ENCODE measurements at regions not wholly inside any gene's neighbourhood (a gene's known extent, or its start where the extent isn't known, plus 50 kb on each side); places are given as distances from the start of the nearest gene placed in this dataset.
"Not testable (repeated sequence)": the region's sequence is repeated elsewhere in the genome, so short reads cannot be mapped to it uniquely, and the experiment has no call there.

DNA sequence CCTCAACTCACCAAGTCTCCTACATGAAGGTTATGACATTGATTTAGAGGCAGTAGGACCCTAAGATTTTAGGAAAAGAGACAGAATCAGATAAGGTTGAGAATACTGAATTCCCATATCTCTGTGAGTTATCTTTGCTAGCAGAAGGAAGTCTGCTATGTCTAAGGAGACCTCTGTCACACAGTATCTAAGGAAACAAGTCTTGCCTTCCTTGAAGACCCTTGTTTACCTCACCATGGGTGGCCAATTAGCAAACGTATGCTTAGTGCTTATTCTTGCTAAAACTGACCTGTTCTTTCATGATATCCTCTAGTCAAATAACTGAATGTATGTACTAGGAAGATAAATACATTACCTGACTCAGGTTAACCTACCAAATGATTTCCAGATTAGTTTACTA is 855.4 kb upstream of the SLITRK1 start:
- TF ChIP-seq FOXP2 (optimal IDR thresholded peaks at IDR 0.05; ENCODE audit: control extremely low read depth, extremely low read length, insufficient read depth) (no peak), EZH2 (IDR thresholded peaks at IDR 0.05) (no peak), POLR2AphosphoS5 (IDR thresholded peaks at IDR 0.05; ENCODE audit: borderline replicate concordance, low read depth, low read length) (no peak)
- Histone ChIP-seq H3K4me3 (no peak overlapping the region), H3K27ac (no peak overlapping the region)

DNA sequence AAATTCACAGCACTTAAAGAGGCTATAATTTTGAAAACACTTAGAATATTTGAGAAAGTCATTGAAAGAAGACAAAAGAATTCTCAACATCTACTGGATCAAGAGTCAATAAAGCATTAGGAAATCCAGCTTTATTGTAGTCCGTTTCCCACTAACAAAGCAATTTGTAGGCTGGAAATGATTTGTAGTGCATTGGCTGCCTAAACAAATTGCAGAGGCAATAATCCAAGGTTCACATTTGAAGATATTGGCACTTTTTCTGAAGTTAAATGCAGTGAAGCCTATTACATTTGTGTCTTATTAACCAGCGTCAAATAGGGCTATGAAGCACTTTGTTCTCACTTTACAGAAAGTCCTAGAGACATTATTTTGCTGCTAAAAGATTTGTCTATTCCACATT is 848.1 kb upstream of the SLITRK1 start:
- Histone ChIP-seq H3K9me3 (ENCODE audit: low read depth, low read length) (no peaks in the 10 kb centered on the region), H3K9ac (ENCODE audit: insufficient read length) (no peak overlapping the region), H3K36me3 (ENCODE audit: insufficient read depth, low read length) (no peaks in the 10 kb centered on the region), H3K4me3 (no peak overlapping the region), H3K27ac (no peak overlapping the region)
- TF ChIP-seq EZH2 (IDR thresholded peaks at IDR 0.05) (no peak), POLR2AphosphoS5 (IDR thresholded peaks at IDR 0.05; ENCODE audit: borderline replicate concordance, low read depth, low read length) (no peak), FOXP2 (optimal IDR thresholded peaks at IDR 0.05; ENCODE audit: control extremely low read depth, extremely low read length, insufficient read depth) (no peak)
- no peak for DNase-seq (ENCODE audit: low read depth, low spot score)

More for the DNA sequence above, 855.4 kb upstream of the SLITRK1 start:
- H3K9me3 ChIP-seq (ENCODE audit: low read depth, low read length): peaks cover 4% of the 10 kb centered on the region; the same call in 1 of the 2 replicates
- H3K36me3 ChIP-seq (ENCODE audit: insufficient read depth, low read length): no peaks in the 10 kb centered on the region
- DNase-seq (ENCODE audit: low read depth, low spot score): no peak
- H3K9ac ChIP-seq (ENCODE audit: insufficient read length): no peak overlapping the region

DNA sequence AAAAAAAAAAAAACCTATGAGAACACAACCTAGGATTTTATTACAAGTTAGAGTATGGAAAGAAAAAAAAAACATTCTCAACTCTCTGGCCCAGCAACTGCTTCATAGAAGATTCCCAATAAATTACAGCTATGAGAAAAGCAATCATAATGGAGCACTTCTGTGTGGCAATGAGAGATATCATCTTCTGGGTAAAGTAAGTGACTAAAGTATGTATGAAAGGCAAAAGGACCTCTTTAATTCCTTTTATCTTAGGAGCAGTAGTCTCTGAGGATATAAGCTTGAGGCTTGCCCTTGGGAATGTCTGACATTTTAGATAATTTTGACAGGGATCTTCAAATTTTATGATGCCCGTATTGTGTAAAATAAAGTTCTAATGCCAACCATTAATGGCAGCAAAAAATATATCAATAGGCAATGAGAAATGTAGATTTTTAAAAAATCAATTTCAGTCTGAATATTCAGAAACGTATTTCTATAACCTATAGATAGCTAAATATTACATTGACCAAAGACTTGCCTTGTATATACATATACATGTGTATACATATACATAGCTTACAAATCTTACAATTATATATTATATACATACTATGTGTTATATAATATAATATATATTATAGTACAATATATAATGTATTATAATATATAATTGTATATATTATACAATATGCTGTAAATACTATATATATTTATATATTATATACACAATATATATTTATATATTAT is 823.9 kb upstream of the SLITRK1 start:
- Histone ChIP-seq H3K27ac (no peak overlapping the region), H3K9ac (ENCODE audit: insufficient read length) (no peak overlapping the region), H3K9me3 (ENCODE audit: low read depth, low read length) (no peaks in the 10 kb centered on the region; the same call in 1 of the 2 replicates), H3K4me3 (no peak overlapping the region), H3K36me3 (ENCODE audit: insufficient read depth, low read length) (no peaks in the 10 kb centered on the region)
- TF ChIP-seq EZH2 (IDR thresholded peaks at IDR 0.05): no peak
- no peak for TF ChIP-seq POLR2AphosphoS5 (IDR thresholded peaks at IDR 0.05; ENCODE audit: borderline replicate concordance, low read depth, low read length)
- no peak for TF ChIP-seq FOXP2 (optimal IDR thresholded peaks at IDR 0.05; ENCODE audit: control extremely low read depth, extremely low read length, insufficient read depth)
- no peak for DNase-seq (ENCODE audit: low read depth, low spot score)

DNA sequence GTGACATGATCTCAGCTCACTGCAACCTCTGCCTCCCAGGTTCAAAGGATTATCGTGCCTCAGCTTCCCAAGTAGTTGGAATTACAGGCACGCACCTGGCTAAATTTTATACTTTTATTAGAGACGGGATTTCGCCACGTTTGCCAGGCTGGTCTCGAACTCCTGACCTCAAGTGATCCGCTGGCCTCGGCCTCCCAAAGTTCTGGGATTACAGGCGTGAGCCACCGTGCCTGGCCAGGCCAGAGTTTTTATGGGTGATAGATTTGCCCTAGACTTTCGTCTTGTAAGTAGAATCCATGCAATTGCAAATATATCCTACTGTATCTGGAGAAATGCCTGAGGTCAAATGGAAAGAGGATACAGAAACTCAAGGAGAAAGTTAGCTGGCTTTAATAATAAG is 819.9 kb upstream of the SLITRK1 start:
- no peak for TF ChIP-seq EZH2 (IDR thresholded peaks at IDR 0.05)
- TF ChIP-seq FOXP2 (optimal IDR thresholded peaks at IDR 0.05; ENCODE audit: control extremely low read depth, extremely low read length, insufficient read depth): no peak
- TF ChIP-seq POLR2AphosphoS5 (IDR thresholded peaks at IDR 0.05; ENCODE audit: borderline replicate concordance, low read depth, low read length): no peak

DNA sequence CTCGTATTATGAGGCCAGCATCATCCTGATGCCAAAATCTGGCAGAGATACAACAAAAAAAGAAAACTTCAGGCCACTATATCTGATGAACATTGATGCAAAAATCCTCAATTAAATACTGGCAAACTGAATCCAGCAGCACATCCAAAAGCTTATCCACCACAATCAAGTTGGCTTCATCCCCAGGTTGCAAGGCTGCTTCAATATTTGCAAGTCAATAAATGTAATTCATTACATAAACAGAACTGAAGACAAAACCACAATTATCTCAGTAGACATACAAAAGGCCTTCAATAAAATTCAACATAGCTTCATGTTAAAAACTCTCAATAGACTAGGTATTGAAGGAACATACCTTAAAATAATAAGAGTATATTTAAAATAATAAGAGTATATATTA is 815.3 kb upstream of the SLITRK1 start:
- H3K27ac ChIP-seq; DNase-seq (ENCODE audit: low read depth, low spot score); H3K4me3 ChIP-seq; H3K9me3 ChIP-seq (ENCODE audit: low read depth, low read length); H3K9ac ChIP-seq (ENCODE audit: insufficient read length); H3K36me3 ChIP-seq (ENCODE audit: insufficient read depth, low read length): not testable (repeated sequence)

More for the DNA sequence above, 819.9 kb upstream of the SLITRK1 start:
- no peak overlapping the region for H3K27ac ChIP-seq
- H3K9me3 ChIP-seq (ENCODE audit: low read depth, low read length): no peaks in the 10 kb centered on the region; the same call in 1 of the 2 replicates
- H3K9ac ChIP-seq (ENCODE audit: insufficient read length): no peak overlapping the region
- no peak for DNase-seq (ENCODE audit: low read depth, low spot score)
- no peak overlapping the region for H3K4me3 ChIP-seq
- no peaks in the 10 kb centered on the region for H3K36me3 ChIP-seq (ENCODE audit: insufficient read depth, low read length)

DNA sequence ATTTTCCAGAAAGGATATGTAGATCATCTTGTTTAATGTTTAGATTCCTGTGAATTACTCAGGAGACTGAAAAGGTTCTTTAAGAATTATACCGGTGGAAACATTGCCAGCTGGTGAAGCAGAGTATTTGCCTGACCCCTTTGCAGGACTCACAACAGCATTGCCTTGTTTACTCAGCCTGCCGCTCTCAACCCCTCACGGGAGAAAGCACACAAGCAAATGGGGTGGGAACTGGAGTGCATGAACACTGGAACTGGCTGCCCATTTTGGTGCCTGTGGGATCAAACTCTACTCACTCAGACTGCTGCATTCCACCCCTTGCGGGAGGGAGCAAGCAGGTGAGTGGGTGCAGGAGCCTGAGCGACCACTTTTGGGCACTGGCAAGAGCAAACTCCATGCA is 804.7 kb upstream of the SLITRK1 start:
- H3K4me3 ChIP-seq: no peak overlapping the region
- H3K9ac ChIP-seq (ENCODE audit: insufficient read length): no peak overlapping the region
- no peaks in the 10 kb centered on the region for H3K36me3 ChIP-seq (ENCODE audit: insufficient read depth, low read length)
- no peak for DNase-seq (ENCODE audit: low read depth, low spot score)
- no peaks in the 10 kb centered on the region for H3K9me3 ChIP-seq (ENCODE audit: low read depth, low read length)
- H3K27ac ChIP-seq: no peak overlapping the region
- TF ChIP-seq EZH2 (IDR thresholded peaks at IDR 0.05) (no peak), POLR2AphosphoS5 (IDR thresholded peaks at IDR 0.05; ENCODE audit: borderline replicate concordance, low read depth, low read length) (no peak), FOXP2 (optimal IDR thresholded peaks at IDR 0.05; ENCODE audit: control extremely low read depth, extremely low read length, insufficient read depth) (no peak)

DNA sequence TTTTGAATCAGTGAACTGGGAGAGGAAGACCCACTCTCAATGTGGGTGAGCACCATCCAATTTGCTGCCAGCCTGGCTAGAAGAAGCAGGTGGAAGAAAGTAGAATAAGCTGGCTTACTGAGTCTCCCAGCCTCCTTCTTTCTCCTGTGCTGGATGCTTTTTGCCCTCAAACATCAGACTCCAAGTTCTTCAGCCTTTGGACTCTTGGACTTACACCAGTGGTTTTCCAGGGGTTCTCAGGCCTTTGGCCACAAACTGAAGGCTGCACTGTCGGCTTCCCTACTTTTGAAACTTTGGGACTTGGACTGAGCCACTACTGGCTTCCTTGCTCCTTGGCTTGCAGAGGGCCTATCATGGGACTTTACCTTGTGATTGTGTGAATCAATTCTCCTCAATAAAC is 804.2 kb upstream of the SLITRK1 start:
- Histone ChIP-seq H3K9ac (ENCODE audit: insufficient read length) (no peak overlapping the region), H3K4me3 (no peak overlapping the region), H3K36me3 (ENCODE audit: insufficient read depth, low read length) (no peaks in the 10 kb centered on the region), H3K9me3 (ENCODE audit: low read depth, low read length) (no peaks in the 10 kb centered on the region), H3K27ac (no peak overlapping the region)
- no peak for DNase-seq (ENCODE audit: low read depth, low spot score)
- TF ChIP-seq FOXP2 (optimal IDR thresholded peaks at IDR 0.05; ENCODE audit: control extremely low read depth, extremely low read length, insufficient read depth) (no peak), EZH2 (IDR thresholded peaks at IDR 0.05) (no peak), POLR2AphosphoS5 (IDR thresholded peaks at IDR 0.05; ENCODE audit: borderline replicate concordance, low read depth, low read length) (no peak)

DNA sequence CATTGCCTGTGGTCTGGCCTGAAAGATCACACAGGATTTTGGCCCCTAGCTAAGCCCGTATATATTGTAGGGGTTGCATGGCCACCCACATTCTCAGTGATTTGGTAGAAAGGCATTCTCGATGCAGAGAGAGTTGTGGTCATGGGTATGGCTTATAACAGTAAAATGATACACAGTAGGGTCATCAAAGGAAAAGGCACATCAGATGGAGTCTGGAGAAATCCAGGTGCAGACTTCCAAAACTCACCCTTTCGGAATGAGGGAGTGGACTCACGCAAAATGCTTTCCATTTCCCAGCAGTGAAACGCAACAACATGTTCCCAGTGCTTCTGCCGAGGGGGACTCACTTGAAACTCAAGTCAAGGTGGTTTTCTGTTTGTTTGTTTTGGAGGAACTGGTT is 802.5 kb upstream of the SLITRK1 start:
- no peak overlapping the region for H3K9ac ChIP-seq (ENCODE audit: insufficient read length)
- TF ChIP-seq POLR2AphosphoS5 (IDR thresholded peaks at IDR 0.05; ENCODE audit: borderline replicate concordance, low read depth, low read length) (no peak), EZH2 (IDR thresholded peaks at IDR 0.05) (no peak), FOXP2 (optimal IDR thresholded peaks at IDR 0.05; ENCODE audit: control extremely low read depth, extremely low read length, insufficient read depth) (no peak)
- H3K9me3 ChIP-seq (ENCODE audit: low read depth, low read length): no peaks in the 10 kb centered on the region
- no peak overlapping the region for H3K4me3 ChIP-seq
- no peak overlapping the region for H3K27ac ChIP-seq
- H3K36me3 ChIP-seq (ENCODE audit: insufficient read depth, low read length): no peaks in the 10 kb centered on the region
- no peak for DNase-seq (ENCODE audit: low read depth, low spot score)
